ELR (cell line): ENCODE measurements at regions not wholly inside any gene's neighbourhood (a gene's known extent, or its start where the extent isn't known, plus 50 kb on each side); places are given as distances from the start of the nearest gene placed in this dataset.
"Not testable (repeated sequence)": the region's sequence is repeated elsewhere in the genome, so short reads cannot be mapped to it uniquely, and the experiment has no call there.

ENCODE experiments used
- DNase-seq: peaks from one replicate; pipeline ENCODE4 v3.0.0-alpha.2; 2015; ENCODE audit warnings: low read depth

GRCh38 chr9:102506406-102506805 lies 488.7 kb upstream of the CYLC2 start:
- no peak for DNase-seq

GRCh38 chr9:102499468-102499867 lies 495.7 kb upstream of the CYLC2 start:
- DNase-seq: peak; percentile 61

- DNase-seq: no peak
These were observed 497.4 kb upstream of the CYLC2 start for GRCh38 chr9:102497709-102498108.

- DNase-seq: not testable (repeated sequence)
These were observed 508.2 kb upstream of the CYLC2 start for GRCh38 chr9:102486976-102487375.

GRCh38 chr9:102483651-102484050 lies 511.5 kb upstream of the CYLC2 start:
- DNase-seq: no peak

- no peak for DNase-seq
These were observed 512.4 kb upstream of the CYLC2 start for GRCh38 chr9:102482776-102483175.

- peak; percentile 92 for DNase-seq
These were observed 515.9 kb upstream of the CYLC2 start for GRCh38 chr9:102479191-102479590.

- DNase-seq: no peak
These were observed 520.8 kb upstream of the CYLC2 start for GRCh38 chr9:102474357-102474756.

GRCh38 chr9:102469430-102469829 lies 525.7 kb upstream of the CYLC2 start:
- DNase-seq: not testable (repeated sequence)

- peak; percentile 18 for DNase-seq
These were observed 533.8 kb upstream of the CYLC2 start for GRCh38 chr9:102461156-102461819.

- DNase-seq: peak; percentile 53
These were observed 535.3 kb upstream of the CYLC2 start for GRCh38 chr9:102459828-102460227.

- DNase-seq: peak; percentile 67
These were observed 538.6 kb upstream of the CYLC2 start for GRCh38 chr9:102456562-102456961.

- no peak for DNase-seq
These were observed 549.2 kb upstream of the CYLC2 start for GRCh38 chr9:102445906-102446305.

- DNase-seq: no peak
These were observed 549.9 kb upstream of the CYLC2 start for GRCh38 chr9:102445181-102445747.

- no peak for DNase-seq
These were observed 555.5 kb upstream of the CYLC2 start for GRCh38 chr9:102439583-102439982.

- DNase-seq: not testable (repeated sequence)
These were observed 558.5 kb upstream of the CYLC2 start for GRCh38 chr9:102436599-102436998.

GRCh38 chr9:102435427-102435826 lies 559.7 kb upstream of the CYLC2 start:
- no peak for DNase-seq

GRCh38 chr9:102434545-102434944 lies 560.6 kb upstream of the CYLC2 start:
- DNase-seq: no peak

GRCh38 chr9:102428305-102428704 lies 566.8 kb upstream of the CYLC2 start:
- peak; percentile 43 for DNase-seq

GRCh38 chr9:102416251-102416650 lies 578.9 kb upstream of the CYLC2 start:
- not testable (repeated sequence) for DNase-seq

- peak; percentile 36 for DNase-seq
These were observed 589.8 kb upstream of the CYLC2 start for GRCh38 chr9:102405218-102405867.

GRCh38 chr9:102403514-102403913 lies 591.6 kb upstream of the CYLC2 start:
- no peak for DNase-seq

GRCh38 chr9:102398205-102398604 lies 596.9 kb upstream of the CYLC2 start:
- no peak for DNase-seq
